Stimulated activated CD8-positive, alpha-beta memory T cell treated with anti-CD3 and anti-CD28 coated beads, Interleukin-7, amount 100 ng/mL, for 4 hours (primary cell): ENCODE measurements at regions not wholly inside any gene's neighbourhood (a gene's known extent, or its start where the extent isn't known, plus 50 kb on each side); places are given as distances from the start of the nearest gene placed in this dataset.
"Not testable (repeated sequence)": the region's sequence is repeated elsewhere in the genome, so short reads cannot be mapped to it uniquely, and the experiment has no call there.

Experiments
- DNase-seq, 2 donors: peaks; one replicate each; pipeline ENCODE4 v3.0.0-alpha.2; 2020; ENCODE audit warnings: low read depth in 2 of 2

GRCh38 chr3:34056951-34057390 lies 258.5 kb downstream of the PDCD6IP start:
- no peak for DNase-seq

- DNase-seq, result not testable (repeated sequence)
Measured at GRCh38 chr3:34060995-34061394, 262.6 kb downstream of the PDCD6IP start.

GRCh38 chr3:34065901-34066300 lies 267.5 kb downstream of the PDCD6IP start:
- DNase-seq, result no peak

GRCh38 chr3:34066328-34066727 lies 267.9 kb downstream of the PDCD6IP start:
- DNase-seq, result no peak

GRCh38 chr3:34066999-34067398 lies 268.6 kb downstream of the PDCD6IP start:
- DNase-seq, result no peak

- DNase-seq, result no peak
Measured at GRCh38 chr3:34067536-34068051, 269.2 kb downstream of the PDCD6IP start.

- no peak for DNase-seq
Measured at GRCh38 chr3:34068505-34068904, 270.1 kb downstream of the PDCD6IP start.

- no peak for DNase-seq
Measured at GRCh38 chr3:34070831-34071585, 272.6 kb downstream of the PDCD6IP start.

- no peak for DNase-seq
Measured at GRCh38 chr3:34072297-34072696, 273.9 kb downstream of the PDCD6IP start.

GRCh38 chr3:34073111-34073510 lies 274.7 kb downstream of the PDCD6IP start:
- no peak for DNase-seq

GRCh38 chr3:34073961-34074360 lies 275.5 kb downstream of the PDCD6IP start:
- DNase-seq, result no peak

- no peak for DNase-seq
Measured at GRCh38 chr3:34075975-34076374, 277.5 kb downstream of the PDCD6IP start.

- no peak for DNase-seq
Measured at GRCh38 chr3:34077417-34078195, 279.2 kb downstream of the PDCD6IP start.

GRCh38 chr3:34078418-34078817 lies 280.0 kb downstream of the PDCD6IP start:
- no peak for DNase-seq

- not testable (repeated sequence) for DNase-seq
Measured at GRCh38 chr3:34079849-34080248, 281.4 kb downstream of the PDCD6IP start.

- DNase-seq, result not testable (repeated sequence)
Measured at GRCh38 chr3:34090379-34090778, 291.9 kb downstream of the PDCD6IP start.

- DNase-seq, result no peak
Measured at GRCh38 chr3:34090876-34091275, 292.4 kb downstream of the PDCD6IP start.

- not testable (repeated sequence) for DNase-seq
Measured at GRCh38 chr3:34094280-34094679, 295.9 kb downstream of the PDCD6IP start.

- no peak for DNase-seq
Measured at GRCh38 chr3:34102288-34102687, 303.9 kb downstream of the PDCD6IP start.

- no peak for DNase-seq
Measured at GRCh38 chr3:34106379-34106778, 307.9 kb downstream of the PDCD6IP start.

- no peak for DNase-seq
Measured at GRCh38 chr3:34106879-34107278, 308.4 kb downstream of the PDCD6IP start.

GRCh38 chr3:34107669-34108068 lies 309.2 kb downstream of the PDCD6IP start:
- no peak for DNase-seq

GRCh38 chr3:34109021-34109420 lies 310.6 kb downstream of the PDCD6IP start:
- no peak for DNase-seq
